Retinal pigment epithelial cell (primary cell): ENCODE measurements at regions not wholly inside any gene's neighbourhood (a gene's known extent, or its start where the extent isn't known, plus 50 kb on each side); places are given as distances from the start of the nearest gene placed in this dataset.

Experiments
- DNase-seq: peaks from one replicate; pipeline ENCODE4 v3.0.0-alpha.2; 2010; ENCODE audit warnings: low read depth
- H3K4me3 ChIP-seq: 2 replicates; pipeline ENCODE4 v1.5.1; 2011; ENCODE audit warnings: mild to moderate bottlenecking, low read length, control low read depth, moderate library complexity
- TF ChIP-seq, protein P1 (sequence below): conservative IDR thresholded peaks from 2 replicates; pipeline ENCODE4 v1.5.1; 2011; ENCODE audit warnings: low read depth, low read length, control low read depth, inconsistent platforms

DNA sequence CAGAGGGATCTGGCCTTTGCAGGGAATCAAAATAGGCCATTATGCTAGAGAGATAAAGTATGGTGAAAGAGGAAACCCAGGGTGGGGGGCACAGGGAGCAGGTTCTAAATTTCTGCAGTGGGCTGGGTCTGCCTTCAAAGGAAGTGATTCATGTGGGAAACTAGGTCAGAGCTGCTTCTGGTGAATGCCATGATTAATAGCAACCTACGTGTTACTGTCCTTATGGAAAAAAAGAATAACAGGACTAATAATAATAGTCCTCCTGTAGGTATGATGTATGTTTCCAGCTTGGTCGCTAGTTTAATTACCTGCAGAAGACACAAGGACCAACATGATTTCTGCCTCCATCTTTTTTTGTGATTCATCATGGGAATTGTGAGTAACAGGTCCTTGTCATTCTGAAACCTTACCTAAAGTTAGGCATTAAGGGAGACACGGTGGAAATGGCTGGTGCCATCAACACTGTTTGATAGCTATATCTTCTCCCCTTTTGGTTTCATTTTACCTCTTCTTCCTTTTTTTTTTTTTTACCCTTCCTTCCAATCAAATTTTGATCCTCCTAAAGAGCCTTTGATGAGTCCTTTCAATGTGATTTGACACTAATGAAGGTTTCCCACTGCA is 180.4 kb downstream of the CPEB2 start:
- no peak overlapping the region for H3K4me3 ChIP-seq
- TF ChIP-seq, protein P1, sequence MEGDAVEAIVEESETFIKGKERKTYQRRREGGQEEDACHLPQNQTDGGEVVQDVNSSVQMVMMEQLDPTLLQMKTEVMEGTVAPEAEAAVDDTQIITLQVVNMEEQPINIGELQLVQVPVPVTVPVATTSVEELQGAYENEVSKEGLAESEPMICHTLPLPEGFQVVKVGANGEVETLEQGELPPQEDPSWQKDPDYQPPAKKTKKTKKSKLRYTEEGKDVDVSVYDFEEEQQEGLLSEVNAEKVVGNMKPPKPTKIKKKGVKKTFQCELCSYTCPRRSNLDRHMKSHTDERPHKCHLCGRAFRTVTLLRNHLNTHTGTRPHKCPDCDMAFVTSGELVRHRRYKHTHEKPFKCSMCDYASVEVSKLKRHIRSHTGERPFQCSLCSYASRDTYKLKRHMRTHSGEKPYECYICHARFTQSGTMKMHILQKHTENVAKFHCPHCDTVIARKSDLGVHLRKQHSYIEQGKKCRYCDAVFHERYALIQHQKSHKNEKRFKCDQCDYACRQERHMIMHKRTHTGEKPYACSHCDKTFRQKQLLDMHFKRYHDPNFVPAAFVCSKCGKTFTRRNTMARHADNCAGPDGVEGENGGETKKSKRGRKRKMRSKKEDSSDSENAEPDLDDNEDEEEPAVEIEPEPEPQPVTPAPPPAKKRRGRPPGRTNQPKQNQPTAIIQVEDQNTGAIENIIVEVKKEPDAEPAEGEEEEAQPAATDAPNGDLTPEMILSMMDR, result no peak
- DNase-seq, result no peak

DNA sequence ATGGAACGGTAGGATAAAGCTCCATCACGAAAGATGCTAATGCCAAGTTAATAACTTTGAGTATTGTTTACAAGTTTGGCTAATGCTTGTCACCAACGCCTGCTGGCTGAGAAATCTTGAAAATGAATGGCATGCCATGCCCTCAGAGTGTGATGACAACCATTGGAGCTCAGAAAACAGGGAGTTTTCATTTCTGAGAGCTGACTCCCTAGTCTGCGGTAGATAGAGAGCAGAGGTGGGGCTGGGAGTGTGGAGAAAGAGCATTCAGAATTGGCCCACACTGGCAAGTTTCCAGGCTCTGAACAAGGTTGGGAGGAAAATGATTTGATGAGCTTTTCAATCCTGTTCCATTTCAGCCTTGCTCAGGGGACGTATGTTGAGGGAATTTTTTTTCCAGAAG is 183.9 kb downstream of the CPEB2 start:
- H3K4me3 ChIP-seq, result no peak overlapping the region
- TF ChIP-seq, protein P1, result no peak
- no peak for DNase-seq

DNA sequence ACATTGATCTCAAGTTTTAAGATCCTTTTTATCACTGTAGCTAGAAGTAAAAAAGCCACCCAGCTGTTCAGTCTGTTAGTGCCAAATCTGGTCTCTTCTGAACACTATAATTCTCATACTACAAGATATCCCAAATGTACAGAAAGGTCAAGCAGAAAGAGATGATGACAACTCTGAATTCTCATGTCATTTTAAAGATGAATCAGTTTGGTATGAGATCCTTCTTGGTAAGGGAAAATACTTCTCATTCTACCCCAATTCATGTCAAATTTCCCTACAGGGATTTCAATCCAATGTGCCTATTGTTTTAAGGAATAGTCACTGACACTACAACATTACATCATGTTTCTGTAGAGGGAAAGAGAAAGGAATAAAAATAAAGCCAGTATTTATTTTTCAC is 184.5 kb downstream of the CPEB2 start:
- DNase-seq, result no peak

DNA sequence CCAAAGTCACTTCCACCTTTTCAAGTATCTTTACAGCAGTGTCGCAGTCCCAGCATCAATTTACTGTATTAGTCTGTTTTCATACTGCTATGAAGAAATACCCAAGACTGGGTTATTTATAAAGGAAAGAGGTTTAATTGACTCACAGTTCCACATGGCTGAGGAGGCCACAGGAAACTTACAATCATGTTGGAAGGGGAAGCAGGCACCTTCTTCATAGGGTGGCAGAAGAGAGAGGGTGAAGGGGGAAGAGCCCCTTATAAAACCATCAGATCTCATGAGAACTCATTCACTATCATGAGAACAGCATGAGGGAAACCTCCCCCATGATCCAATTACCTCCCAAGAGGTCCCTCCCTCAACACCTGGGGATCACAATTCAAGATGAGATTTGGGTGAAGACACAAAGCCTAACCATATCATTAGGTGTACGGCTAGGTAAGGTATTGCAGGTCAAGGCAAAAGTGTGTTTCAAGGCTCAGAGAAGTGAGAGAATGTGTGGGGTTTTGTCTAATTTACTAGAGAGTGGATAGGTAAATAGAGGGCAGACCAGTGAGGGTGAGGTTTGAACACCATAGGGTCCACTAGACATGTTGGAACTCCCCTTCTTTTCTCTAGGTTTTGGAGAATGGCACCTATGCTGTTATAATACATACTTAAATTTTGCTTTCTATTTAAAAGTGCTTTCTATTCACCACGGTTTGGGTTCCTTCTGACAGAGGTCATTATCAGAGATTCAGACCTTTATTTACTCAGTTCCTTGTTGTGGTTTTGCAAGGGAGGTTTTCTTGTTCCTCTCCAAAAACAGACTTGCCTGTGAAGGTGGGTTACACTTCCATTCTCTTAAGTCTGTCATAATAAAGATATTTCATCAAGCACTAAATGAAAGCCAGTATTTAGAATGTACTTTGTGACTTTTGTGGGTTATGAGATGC is 186.6 kb downstream of the CPEB2 start:
- TF ChIP-seq, protein P1, result no peak
- no peak for DNase-seq
- H3K4me3 ChIP-seq, result no peak overlapping the region

More for the DNA sequence above, 184.5 kb downstream of the CPEB2 start:
- no peak overlapping the region for H3K4me3 ChIP-seq
- TF ChIP-seq, protein P1, result no peak

DNA sequence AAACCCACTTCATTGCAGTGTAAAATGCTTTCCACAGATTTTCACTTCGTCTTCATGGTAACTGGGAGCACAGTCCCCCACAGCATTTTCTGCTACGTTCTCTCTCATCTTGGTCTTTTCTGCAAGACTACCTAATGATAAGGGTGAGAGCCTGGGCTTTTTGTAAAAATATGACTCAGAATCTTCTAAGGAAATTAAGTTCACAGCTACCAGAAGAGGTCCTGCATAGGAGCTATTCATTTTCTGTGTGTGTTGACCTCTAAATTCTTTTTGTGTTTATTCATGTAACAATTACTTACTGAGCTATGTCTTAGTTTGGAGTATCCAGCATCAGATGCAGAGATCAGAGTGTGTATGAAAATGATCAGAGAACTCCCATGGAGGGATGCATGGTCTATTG is 192.2 kb downstream of the CPEB2 start:
- H3K4me3 ChIP-seq, result no peak overlapping the region
- TF ChIP-seq, protein P1, result no peak
- DNase-seq, result no peak

DNA sequence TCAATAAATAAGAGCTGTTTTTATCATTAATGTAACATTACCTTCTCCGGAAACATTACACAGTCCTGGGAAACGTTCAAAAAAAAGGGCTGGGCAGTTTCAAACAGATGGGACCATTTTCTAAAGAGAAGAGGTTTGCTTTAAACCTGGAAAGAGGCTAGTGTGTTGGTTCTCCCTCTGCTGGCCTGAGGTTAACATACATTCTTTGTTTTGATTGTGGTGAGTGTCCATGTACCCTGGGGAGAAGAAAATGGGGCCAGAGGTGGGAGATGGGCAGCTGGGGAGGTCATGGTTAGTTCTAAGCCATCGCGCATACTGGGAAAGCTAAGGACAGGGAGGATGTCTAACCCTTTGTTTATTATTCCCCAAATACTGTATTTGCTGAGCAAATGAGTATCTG is 194.7 kb downstream of the CPEB2 start:
- TF ChIP-seq, protein P1, result peak; percentile 58
- no peak for DNase-seq
- no peak overlapping the region for H3K4me3 ChIP-seq
